Heart left ventricle (tissue), 13 donors: ENCODE measurements at regions not wholly inside any gene's neighbourhood (a gene's known extent, or its start where the extent isn't known, plus 50 kb on each side); places are given as distances from the start of the nearest gene placed in this dataset.

Experiments used
- POLR2A ChIP-seq, 2 donors: fragments of 450-650 bp; IDR thresholded peaks; one replicate each; pipeline ENCODE4 v1.6.1; 2017; ENCODE audit warnings: antibody characterized with exemption in 2 of 2, mild to moderate bottlenecking in 2 of 2, moderate library complexity in 2 of 2
- TF ChIP-seq, protein P1 (sequence below), 12 donors: fragments of 200-600 bp; sonication (generic) in 4 of 12; IDR thresholded peaks; one replicate each; pipeline versions ENCODE4 v1.5.0 to v1.8.0; 2018 to 2022; ENCODE audit warnings: antibody characterized with exemption in 12 of 12, mild to moderate bottlenecking in 5 of 12
- donor health status: ischemic (EF 13 %, LVEDD 7.1; RV severe dilation, severe dysfunction).
- donor health status: DM: no; HTN: yes; CAD: no.
- donor health status: DM: no; HTN: no; CAD: no.
- donor health status: ischemic (EF 25% LVEDD 6.9; RV normal size, moderate dysfunction).
- donor health status: ischemic (EF 25% LVEDD 5.7; RV mildly dilated, moderate dysfunction).
- donor health status: ischemic (EF 35%, LVEDD 5.7; RV mildly dilated, moderate dysfunction).
- donor health status: nonischemic (EF 11% LVEDD 7.7; RV severe dilation, severe dysfunction).
- donor health status: DM: yes; HTN: yes; CAD: no.
- donor health status: PGD.
- donor health status: ischemic (EF 29% LVEDD 5.4; RV normal size, mild dysfunction).
- donor health status: nonischemic (EF 23%, LVEDD 6.1; RV moderate dilation, normal function).

DNA sequence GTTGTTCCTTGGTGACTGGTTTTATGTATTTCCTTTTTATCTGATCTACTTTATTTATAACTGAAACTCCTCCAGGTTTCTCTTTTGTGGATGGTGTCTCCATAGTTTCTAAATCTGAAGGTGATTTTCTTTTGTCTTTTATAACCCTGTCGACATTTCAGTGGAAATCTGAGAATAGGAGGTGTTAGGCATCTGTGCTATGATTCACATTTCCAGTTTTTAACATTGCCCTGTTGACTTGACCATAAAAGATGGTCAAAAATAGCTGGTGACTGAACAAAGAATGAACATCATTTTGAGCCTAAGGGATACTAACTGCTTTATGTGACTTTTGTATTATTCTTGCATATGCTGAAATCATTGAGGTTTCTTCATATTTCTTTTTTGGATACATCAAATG, 190.5 kb downstream of the PCSK1 start:
- no peak for TF ChIP-seq POLR2A (IDR thresholded peaks at IDR 0.05)
- TF ChIP-seq, protein P1, sequence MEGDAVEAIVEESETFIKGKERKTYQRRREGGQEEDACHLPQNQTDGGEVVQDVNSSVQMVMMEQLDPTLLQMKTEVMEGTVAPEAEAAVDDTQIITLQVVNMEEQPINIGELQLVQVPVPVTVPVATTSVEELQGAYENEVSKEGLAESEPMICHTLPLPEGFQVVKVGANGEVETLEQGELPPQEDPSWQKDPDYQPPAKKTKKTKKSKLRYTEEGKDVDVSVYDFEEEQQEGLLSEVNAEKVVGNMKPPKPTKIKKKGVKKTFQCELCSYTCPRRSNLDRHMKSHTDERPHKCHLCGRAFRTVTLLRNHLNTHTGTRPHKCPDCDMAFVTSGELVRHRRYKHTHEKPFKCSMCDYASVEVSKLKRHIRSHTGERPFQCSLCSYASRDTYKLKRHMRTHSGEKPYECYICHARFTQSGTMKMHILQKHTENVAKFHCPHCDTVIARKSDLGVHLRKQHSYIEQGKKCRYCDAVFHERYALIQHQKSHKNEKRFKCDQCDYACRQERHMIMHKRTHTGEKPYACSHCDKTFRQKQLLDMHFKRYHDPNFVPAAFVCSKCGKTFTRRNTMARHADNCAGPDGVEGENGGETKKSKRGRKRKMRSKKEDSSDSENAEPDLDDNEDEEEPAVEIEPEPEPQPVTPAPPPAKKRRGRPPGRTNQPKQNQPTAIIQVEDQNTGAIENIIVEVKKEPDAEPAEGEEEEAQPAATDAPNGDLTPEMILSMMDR (IDR thresholded peaks at IDR 0.05) = no peak
